Colonic mucosa (tissue), 4 donors: ENCODE measurements at regions not wholly inside any gene's neighbourhood (a gene's known extent, or its start where the extent isn't known, plus 50 kb on each side); places are given as distances from the start of the nearest gene placed in this dataset.
"Not testable (repeated sequence)": the region's sequence is repeated elsewhere in the genome, so short reads cannot be mapped to it uniquely, and the experiment has no call there.

Experiments used
- DNase-seq: peaks from one replicate; pipeline ENCODE4 v3.0.0-alpha.2; 2020
- H3K27ac ChIP-seq: fragments of 200-600 bp; one replicate; pipeline ENCODE4 v1.8.0; 2021
- H3K27me3 ChIP-seq: fragments of 200-600 bp; one replicate; pipeline ENCODE4 v1.8.0; 2021
- H3K36me3 ChIP-seq: fragments of 200-600 bp; one replicate; pipeline ENCODE4 v1.8.0; 2021
- H3K4me1 ChIP-seq: fragments of 200-600 bp; one replicate; pipeline ENCODE4 v1.8.0; 2021; ENCODE audit warnings: mild to moderate bottlenecking
- H3K4me3 ChIP-seq: fragments of 200-600 bp; one replicate; pipeline ENCODE4 v1.8.0; 2021
- H3K9ac ChIP-seq, 2 donors: one replicate each; pipeline ENCODE4 v1.7.0; 2013; ENCODE audit warnings: control low read depth in 2 of 2, low read depth in 2 of 2, low read length in 2 of 2
- H3K9me3 ChIP-seq: fragments of 200-600 bp; one replicate; pipeline ENCODE4 v1.8.0; 2021
- intact Hi-C: fragments of 100-400 bp; cut with DNase I; formaldehyde crosslinking; loops from one replicate; pipeline ENCODE4 v1.14.1; 2022
- TF ChIP-seq, protein P1 (sequence below): fragments of 200-600 bp; IDR thresholded peaks from one replicate; pipeline ENCODE4 v1.8.0; 2022; ENCODE audit warnings: antibody characterized with exemption, mild to moderate bottlenecking
- donor health status: healthy.
- donor health status: DM: no; HTN: no; CAD: no.
- donor health status: DM: no; HTN: no; CAD: no.

DNA sequence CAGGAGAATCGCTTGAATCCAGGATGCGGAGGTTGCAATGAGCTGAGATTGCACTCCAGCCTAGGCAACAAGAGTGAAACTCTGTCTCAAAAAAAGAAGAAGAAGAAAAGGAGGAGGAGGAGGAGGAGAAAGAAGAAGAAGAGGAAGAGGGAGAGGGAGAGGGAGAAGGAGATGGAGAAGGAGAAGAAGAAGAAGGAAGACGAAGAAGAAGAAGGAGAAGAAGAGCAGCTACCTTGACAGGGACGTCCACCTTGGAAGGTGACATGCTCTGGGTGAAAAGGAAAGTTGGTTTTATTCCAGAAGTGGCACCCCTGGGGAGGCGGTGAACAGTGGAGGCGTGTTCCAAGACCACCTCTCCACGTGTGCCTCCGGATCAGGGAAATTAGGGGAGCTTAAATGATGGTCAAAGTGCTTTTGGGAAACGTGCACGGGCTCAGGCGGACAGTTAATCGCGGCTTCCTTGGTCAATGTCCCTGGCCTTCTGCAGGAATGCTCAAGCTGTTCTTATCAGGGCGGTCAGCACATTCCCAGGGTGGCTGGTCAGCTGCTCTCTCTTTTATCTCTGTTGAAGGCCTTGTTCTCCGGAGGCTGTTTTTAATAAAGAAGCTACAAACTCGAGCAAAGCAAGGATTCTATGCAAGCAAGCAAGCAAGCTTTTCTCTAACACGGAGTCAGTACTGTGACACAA, 78.9 kb upstream of the PEG3 start:
- no peak overlapping the region for H3K27ac ChIP-seq
- no peaks in the 10 kb centered on the region for H3K4me1 ChIP-seq
- no peaks in the 10 kb centered on the region for H3K36me3 ChIP-seq
- H3K9ac ChIP-seq = no peak overlapping the region
- no peaks in the 10 kb centered on the region for H3K27me3 ChIP-seq
- DNase-seq = no peak
- no peaks in the 10 kb centered on the region for H3K9me3 ChIP-seq
- intact Hi-C loops = no loop called here
- no peak overlapping the region for H3K4me3 ChIP-seq
- TF ChIP-seq, protein P1, sequence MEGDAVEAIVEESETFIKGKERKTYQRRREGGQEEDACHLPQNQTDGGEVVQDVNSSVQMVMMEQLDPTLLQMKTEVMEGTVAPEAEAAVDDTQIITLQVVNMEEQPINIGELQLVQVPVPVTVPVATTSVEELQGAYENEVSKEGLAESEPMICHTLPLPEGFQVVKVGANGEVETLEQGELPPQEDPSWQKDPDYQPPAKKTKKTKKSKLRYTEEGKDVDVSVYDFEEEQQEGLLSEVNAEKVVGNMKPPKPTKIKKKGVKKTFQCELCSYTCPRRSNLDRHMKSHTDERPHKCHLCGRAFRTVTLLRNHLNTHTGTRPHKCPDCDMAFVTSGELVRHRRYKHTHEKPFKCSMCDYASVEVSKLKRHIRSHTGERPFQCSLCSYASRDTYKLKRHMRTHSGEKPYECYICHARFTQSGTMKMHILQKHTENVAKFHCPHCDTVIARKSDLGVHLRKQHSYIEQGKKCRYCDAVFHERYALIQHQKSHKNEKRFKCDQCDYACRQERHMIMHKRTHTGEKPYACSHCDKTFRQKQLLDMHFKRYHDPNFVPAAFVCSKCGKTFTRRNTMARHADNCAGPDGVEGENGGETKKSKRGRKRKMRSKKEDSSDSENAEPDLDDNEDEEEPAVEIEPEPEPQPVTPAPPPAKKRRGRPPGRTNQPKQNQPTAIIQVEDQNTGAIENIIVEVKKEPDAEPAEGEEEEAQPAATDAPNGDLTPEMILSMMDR = no peak

DNA sequence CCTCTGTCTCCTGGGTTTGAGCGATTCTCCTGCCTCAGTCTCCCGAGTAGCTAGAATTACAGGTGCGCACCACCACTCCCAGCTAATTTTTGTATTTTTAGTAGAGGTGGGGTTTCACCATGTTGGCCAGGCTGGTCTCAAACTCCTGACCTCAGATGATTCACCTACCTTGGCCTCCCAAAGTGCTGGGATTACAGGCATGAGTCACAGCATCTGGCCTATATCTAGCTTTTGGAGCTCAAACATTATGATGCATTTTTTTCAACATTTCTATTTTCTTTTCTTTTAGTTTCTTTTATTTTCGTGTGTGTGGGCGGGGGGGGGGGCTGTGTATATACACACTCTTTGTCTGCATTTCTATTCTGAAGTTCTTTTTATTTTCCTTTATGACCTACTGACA, 85.6 kb upstream of the PEG3 start:
- intact Hi-C loops, H3K4me3 ChIP-seq, H3K9me3 ChIP-seq, H3K27me3 ChIP-seq, H3K36me3 ChIP-seq, H3K27ac ChIP-seq, DNase-seq, H3K9ac ChIP-seq, H3K4me1 ChIP-seq: not testable (repeated sequence)

DNA sequence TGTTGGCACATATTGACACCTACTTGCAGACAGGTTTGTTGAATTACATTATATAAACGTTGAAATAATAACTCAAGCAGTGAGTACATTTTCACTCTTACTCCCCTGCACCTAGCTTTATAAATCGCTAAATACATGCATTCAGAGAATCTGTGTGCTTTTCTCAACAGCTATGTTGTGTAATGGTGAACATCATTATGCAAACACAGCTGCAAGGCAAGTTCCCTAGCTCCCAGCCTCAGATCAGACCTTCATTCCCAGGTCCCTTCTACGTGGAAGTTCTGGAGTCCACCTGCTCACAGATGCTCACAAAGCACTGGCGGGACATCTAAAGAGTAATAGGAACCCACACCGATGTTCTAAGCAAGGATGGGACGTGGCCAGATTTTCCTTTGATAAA, 86.8 kb upstream of the PEG3 start:
- Histone ChIP-seq H3K27ac (no peak overlapping the region), H3K36me3 (no peaks in the 10 kb centered on the region), H3K9ac (no peak overlapping the region), H3K4me1 (no peaks in the 10 kb centered on the region), H3K27me3 (no peaks in the 10 kb centered on the region), H3K9me3 (no peaks in the 10 kb centered on the region), H3K4me3 (no peak overlapping the region)
- TF ChIP-seq, protein P1 = no peak
- intact Hi-C loops = no loop called here
- no peak for DNase-seq

DNA sequence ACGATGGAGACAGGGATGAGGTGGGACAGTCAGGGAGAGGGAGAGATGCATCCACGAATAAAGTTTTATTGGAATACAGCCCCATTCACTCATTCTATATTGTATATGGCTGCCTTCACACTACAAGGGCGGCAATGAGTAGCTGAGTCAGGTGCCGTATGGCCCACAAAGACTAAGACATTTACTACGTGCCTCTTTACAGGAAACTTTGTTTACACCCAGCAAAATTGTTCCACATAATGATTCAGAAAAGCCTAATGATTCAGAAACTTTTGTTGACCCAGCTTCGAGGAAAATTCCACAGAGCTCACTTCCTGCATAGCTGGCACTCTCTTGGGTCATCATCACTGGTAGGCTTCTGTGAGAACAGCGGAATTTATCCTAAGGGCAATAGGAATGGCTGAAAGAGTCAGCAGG, 87.3 kb upstream of the PEG3 start:
- no peaks in the 10 kb centered on the region for H3K36me3 ChIP-seq
- DNase-seq = no peak
- H3K27ac ChIP-seq = no peak overlapping the region
- no peak overlapping the region for H3K9ac ChIP-seq
- intact Hi-C loops = no loop called here
- H3K4me1 ChIP-seq = no peaks in the 10 kb centered on the region
- no peaks in the 10 kb centered on the region for H3K9me3 ChIP-seq
- TF ChIP-seq, protein P1 = no peak
- H3K27me3 ChIP-seq = no peaks in the 10 kb centered on the region
- no peak overlapping the region for H3K4me3 ChIP-seq

DNA sequence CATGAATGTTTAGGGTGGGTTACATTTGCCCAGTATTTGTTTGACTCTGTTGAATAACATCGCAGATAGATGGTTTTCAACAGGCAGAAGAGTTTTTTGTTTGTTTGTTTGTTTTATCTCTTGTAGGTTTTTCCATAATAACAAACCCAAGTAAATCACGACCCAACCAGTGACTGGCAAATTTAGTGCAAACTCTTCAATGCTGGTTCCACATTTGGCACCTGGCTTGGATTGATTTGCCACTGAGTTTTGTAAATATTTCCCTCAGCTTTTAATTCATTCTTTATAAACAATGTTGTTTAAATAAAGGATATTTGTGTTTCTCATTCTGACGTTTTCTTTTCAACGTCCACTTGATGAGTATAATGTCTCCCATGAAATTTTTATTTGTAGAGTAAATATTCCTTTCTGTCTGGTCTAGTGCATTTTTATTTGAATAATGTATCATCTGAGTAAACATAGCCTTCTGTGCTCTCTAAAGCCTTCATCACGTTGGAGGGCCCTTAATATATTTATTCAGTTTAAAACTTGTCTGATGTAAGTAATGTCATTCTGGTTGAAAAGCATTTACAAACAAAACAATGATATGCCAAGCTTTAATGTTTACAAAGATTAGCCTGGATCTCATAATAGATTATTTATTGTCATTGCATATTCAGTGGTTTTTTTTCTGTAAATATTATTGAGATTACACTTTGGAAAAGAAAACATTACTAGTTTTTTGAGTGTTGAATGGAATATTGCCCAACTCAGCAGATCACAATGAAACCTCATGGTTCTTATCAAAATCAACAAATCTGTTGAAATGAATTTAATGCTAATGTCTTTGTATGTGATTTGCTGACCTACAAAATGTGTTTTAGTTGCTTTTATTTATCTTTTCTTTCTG, 90.4 kb upstream of the PEG3 start:
- intact Hi-C loops = no loop called here
- Histone ChIP-seq H3K4me3 (no peak overlapping the region), H3K36me3 (no peaks in the 10 kb centered on the region), H3K27ac (no peak overlapping the region), H3K4me1 (no peaks in the 10 kb centered on the region), H3K27me3 (no peaks in the 10 kb centered on the region), H3K9ac (no peak overlapping the region), H3K9me3 (no peaks in the 10 kb centered on the region)
- TF ChIP-seq, protein P1 = no peak
- DNase-seq = no peak
